ENCODE measurements at regions not wholly inside any gene's neighbourhood (a gene's known extent, or its start where the extent isn't known, plus 50 kb on each side); places are given as distances from the start of the nearest gene placed in this dataset.

DNA sequence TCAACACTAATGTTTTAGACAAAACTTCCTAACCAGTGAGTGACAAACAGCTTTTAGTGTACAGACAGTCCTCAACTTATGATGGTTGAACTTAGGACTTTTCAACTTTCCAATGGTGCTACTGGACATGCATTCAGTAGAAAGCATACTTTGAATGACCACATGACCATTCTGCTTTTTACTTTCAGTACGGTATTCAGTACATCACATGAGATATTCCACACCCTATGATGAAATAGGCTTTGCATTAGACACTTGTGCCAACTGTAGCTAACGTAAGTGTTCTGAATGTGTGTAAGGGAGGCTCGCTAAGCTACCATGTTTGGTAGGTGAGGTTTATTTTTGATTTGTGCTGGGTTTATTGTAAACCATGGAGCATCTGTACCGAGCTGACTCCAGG lies 113.7 kb downstream of the WNT7A start:
- FAIRE-seq (no peak), DNase-seq (ENCODE audit: low read depth, low spot score) (no peak)
- H3K27ac ChIP-seq (ENCODE audit: insufficient read depth, low read depth, low read length) = no peak overlapping the region
- no peaks in the 10 kb centered on the region for H3K4me1 ChIP-seq (ENCODE audit: control insufficient read depth, extremely low read depth, insufficient read depth, low read length)
- H3K27me3 ChIP-seq (ENCODE audit: control insufficient read depth in 2 of 2, insufficient read depth in 2 of 2, low read length in 2 of 2) = no peaks in the 10 kb centered on the region
- CTCF ChIA-PET = no interaction called here
- dilution Hi-C loops (cut with MboI; ENCODE audit: extremely low pct_ligation_motif_present, low sequenced_read_pairs) = no loop called here
- H3K9me1 ChIP-seq (replicated peaks; ENCODE audit: control insufficient read depth, extremely low read depth, insufficient read depth, low read length) = no peaks in the 10 kb centered on the region
- no peak overlapping the region for H3K9ac ChIP-seq (replicated peaks; ENCODE audit: extremely low read depth, insufficient read depth, low read length)
- TF ChIP-seq POLR2AphosphoS5 (IDR thresholded peaks at IDR 0.05; ENCODE audit: insufficient read depth, low read depth, low read length) (no peak), FOS (IDR thresholded peaks at IDR 0.05; ENCODE audit: borderline replicate concordance, insufficient read depth, low read length) (no peak), MYC (IDR thresholded peaks at IDR 0.05; ENCODE audit: low read depth, low read length) (no peak), JUN (IDR thresholded peaks at IDR 0.05; ENCODE audit: borderline replicate concordance, insufficient read depth, insufficient read length, low read depth) (no peak), GATA2 (IDR thresholded peaks at IDR 0.05; ENCODE audit: insufficient read depth, insufficient read length, low read depth, low read length) (no peak), POLR2A (IDR thresholded peaks at IDR 0.05; ENCODE audit: low read depth, low read length) (no peak), EZH2 (IDR thresholded peaks at IDR 0.05; ENCODE audit: borderline replicate concordance, low read depth, low read length, severe bottlenecking) (no peak)
- TF ChIP-seq, protein P1, sequence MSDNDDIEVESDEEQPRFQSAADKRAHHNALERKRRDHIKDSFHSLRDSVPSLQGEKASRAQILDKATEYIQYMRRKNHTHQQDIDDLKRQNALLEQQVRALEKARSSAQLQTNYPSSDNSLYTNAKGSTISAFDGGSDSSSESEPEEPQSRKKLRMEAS (IDR thresholded peaks at IDR 0.05; ENCODE audit: insufficient read depth, insufficient read length) = no peak
- TF ChIP-seq, protein P2, sequence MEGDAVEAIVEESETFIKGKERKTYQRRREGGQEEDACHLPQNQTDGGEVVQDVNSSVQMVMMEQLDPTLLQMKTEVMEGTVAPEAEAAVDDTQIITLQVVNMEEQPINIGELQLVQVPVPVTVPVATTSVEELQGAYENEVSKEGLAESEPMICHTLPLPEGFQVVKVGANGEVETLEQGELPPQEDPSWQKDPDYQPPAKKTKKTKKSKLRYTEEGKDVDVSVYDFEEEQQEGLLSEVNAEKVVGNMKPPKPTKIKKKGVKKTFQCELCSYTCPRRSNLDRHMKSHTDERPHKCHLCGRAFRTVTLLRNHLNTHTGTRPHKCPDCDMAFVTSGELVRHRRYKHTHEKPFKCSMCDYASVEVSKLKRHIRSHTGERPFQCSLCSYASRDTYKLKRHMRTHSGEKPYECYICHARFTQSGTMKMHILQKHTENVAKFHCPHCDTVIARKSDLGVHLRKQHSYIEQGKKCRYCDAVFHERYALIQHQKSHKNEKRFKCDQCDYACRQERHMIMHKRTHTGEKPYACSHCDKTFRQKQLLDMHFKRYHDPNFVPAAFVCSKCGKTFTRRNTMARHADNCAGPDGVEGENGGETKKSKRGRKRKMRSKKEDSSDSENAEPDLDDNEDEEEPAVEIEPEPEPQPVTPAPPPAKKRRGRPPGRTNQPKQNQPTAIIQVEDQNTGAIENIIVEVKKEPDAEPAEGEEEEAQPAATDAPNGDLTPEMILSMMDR (IDR thresholded peaks at IDR 0.05; ENCODE audit: extremely low read depth in 1 of 2, insufficient read depth in 1 of 2, low read depth in 1 of 2, low read length in 2 of 2) = no peak
- intact Hi-C loops (cut with micrococcal nuclease) = no loop called here
- no peaks in the 10 kb centered on the region for H3K9me3 ChIP-seq (replicated peaks; ENCODE audit: control insufficient read depth, insufficient read depth, low read length)
- POLR2A ChIA-PET = no interaction called here
- no peak overlapping the region for H3K4me2 ChIP-seq (ENCODE audit: insufficient read depth, low read length)
- H3K79me2 ChIP-seq (ENCODE audit: control insufficient read depth, insufficient read depth, low read length) = no peaks in the 10 kb centered on the region
- no peaks in the 10 kb centered on the region for H4K20me1 ChIP-seq (replicated peaks; ENCODE audit: control insufficient read depth, extremely low read depth, insufficient read depth, low read length)
- no TSS peak for BruUV-seq (replicated peaks)
- no peak overlapping the region for H3K4me3 ChIP-seq (replicated peaks in 1 of 3; ENCODE audit: insufficient read depth in 1 of 3, low read depth in 1 of 3, low read length in 3 of 3)
- no peak overlapping the region for H2AFZ ChIP-seq (ENCODE audit: low read depth, low read length)
- H3K36me3 ChIP-seq (ENCODE audit: control insufficient read depth in 2 of 2, extremely low read depth in 1 of 2, insufficient read depth in 2 of 2, low read length in 2 of 2) = no peaks in the 10 kb centered on the region

All from endothelial cell of umbilical vein (primary cell).